ENCODE measurements at regions not wholly inside any gene's neighbourhood (a gene's known extent, or its start where the extent isn't known, plus 50 kb on each side); places are given as distances from the start of the nearest gene placed in this dataset.
"Not testable (repeated sequence)": the region's sequence is repeated elsewhere in the genome, so short reads cannot be mapped to it uniquely, and the experiment has no call there.

GRCh38 chr9:41839786-41840185, 289.4 kb downstream of the CNTNAP3B start:
- not testable (repeated sequence) for DNase-seq

DNA sequence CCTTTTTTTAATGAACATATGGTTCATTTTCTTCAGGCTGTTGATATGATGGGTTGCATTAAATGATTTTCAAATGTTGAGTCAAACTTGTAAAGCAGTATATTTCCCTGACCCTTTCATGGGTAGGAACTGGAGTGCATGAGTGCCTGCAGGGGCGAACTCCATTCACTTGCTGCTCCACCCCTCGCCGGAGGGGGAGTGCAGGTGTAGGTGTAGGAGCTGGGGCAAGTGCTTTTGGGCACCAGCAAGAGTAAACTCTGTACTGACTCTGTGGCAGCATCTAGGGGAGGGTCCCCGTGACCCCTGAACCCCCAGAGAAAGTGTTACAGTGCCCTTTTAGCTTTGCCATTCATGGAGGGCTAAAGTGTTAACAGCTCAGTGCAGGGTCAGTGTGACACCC, 290.3 kb downstream of the CNTNAP3B start:
- DNase-seq = not testable (repeated sequence)

DNA sequence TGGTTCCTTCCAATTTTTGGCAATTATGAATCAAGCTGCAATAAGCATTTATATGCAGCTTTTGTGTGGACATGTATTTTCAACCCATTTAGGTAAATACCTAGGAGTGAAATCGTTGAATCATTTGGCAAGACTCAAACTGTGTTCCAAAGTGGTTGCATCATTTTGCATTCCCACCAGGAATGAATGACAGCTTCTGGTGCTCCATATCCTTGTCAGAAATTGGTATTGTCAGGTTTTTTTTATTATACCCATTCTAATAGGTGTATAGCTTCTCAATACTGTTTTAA, 290.7 kb downstream of the CNTNAP3B start:
- DNase-seq = not testable (repeated sequence)

GRCh38 chr9:41837684-41838561, 291.3 kb downstream of the CNTNAP3B start:
- not testable (repeated sequence) for DNase-seq

GRCh38 chr9:41833108-41833507, 296.1 kb downstream of the CNTNAP3B start:
- not testable (repeated sequence) for DNase-seq

DNA sequence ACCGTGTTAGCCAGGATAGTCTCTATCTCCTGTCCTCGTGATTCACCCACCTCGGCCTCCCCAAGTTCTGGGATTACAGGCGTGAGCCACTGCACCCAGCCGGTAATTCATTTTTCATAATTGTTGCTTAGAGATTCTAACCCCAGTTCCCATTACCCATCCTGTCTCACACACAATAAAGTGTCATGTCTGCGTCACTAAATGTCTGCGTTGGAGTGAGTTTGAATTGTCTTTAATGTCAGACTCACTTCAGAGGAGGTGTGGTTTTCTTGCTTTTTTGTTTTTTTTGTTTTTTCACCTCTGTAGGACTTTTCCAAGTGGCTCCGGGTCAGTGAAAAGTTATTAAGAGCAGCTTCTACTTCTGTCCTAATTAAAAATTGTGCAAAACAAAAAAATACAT, 304.5 kb downstream of the CNTNAP3B start:
- not testable (repeated sequence) for DNase-seq

DNA sequence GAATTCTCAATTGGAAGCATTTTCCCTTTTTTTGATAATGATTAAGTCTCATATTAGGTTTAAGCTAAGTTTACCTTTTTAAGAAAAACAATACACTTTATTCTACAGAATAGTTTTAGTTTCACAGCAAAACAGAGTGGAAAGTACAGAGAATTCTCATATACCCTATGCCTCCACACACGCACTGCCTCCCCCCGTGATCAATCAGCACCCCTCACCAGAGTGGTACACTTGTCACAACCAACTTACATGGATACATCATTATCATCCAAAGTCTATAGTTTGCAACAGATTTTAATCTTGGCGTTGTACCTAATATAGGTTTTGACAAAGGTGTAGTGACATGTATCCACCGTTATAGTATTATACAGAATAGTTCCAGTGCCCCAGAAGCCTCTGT, 326.5 kb downstream of the CNTNAP3B start:
- DNase-seq = not testable (repeated sequence)

DNA sequence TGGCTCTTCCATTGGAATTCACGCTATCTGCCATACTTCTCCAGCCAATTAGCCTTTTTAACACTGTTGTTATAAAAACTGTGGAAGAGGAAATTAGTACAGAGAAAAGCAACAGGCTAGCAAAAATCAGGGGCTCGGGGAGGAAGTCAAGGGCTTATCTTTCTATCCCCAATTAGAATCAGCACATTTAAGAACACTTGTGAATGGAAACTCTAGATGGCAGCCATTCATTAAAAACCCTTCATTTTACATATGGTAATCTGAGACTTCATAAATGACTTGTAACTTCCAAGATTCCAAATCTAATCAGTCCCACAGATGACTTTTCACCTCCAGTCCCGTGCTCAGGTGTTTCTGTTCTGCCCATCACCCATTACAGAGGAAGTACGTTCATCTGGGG, 330.5 kb downstream of the CNTNAP3B start:
- DNase-seq = not testable (repeated sequence)

DNA sequence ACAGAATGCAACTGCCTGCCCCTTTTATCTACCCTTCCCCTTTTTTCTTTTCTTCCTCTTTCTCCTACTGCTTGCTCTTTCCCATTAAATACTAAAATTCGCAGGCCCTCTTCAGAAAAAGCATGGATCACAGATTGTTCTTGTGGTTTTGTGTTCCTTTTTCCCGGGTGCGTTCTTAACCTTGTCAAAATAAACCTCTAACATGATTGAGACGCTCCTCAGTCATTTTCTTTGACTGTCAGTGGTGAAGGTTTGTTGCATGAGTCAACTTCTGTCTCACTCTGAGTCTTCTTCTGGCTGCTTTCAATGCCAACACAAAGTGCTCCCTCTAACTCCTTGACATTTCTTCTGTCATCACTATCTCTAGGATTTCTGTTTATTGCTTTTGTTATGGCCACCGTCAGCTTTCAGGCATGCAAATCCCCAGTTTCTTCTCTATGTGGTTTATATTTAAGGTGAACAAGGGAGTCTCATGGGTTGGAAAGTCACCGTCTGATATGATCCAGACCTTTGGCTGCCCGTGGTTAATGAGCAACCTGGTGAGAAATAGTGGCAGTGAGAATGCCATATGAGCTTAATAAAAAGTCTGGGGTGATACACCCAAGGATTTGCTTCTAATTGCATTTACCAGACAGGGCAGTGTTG, 338.4 kb downstream of the CNTNAP3B start:
- not testable (repeated sequence) for DNase-seq

GRCh38 chr9:41790007-41790406, 339.2 kb downstream of the CNTNAP3B start:
- not testable (repeated sequence) for DNase-seq

DNA sequence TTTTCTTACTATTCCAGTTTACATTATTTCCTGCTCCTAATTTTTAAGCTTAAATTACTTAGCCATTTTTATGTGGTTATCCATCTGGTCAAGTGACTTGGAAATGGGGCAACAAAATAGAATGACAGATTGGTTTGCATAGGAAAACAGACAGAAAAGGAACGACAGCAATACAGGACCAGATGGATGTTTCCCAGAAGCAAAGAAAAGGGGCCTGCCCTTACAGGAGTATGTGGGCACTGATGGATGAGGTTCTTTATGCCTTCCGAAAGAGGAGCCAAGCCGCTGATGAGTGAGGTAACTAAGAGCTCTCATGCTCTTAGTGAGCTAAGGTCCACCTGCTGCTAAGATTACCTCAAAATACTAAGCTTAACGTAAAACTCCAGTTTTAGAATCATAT, 339.8 kb downstream of the CNTNAP3B start:
- DNase-seq = not testable (repeated sequence)

GRCh38 chr9:41787951-41788350, 341.3 kb downstream of the CNTNAP3B start:
- DNase-seq = not testable (repeated sequence)

DNA sequence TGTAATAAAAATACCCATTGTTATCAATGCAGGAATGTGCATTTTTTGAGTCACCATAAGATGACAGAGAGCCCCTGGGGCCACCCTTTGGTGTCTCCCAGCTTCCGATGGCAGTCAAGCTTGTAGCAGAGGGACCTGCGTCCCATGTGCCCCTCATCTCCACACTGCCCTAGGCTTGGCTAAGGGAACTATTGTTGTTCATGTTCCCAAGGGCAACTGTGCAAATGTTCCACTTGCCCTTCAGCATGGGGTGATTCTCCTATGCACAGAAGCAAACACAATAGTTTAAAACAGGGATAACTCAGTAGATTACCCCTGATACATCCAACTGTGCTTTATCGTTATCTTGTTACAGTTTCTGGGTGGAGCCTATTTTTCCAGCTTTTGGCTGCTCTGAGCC, 342.0 kb downstream of the CNTNAP3B start:
- DNase-seq = not testable (repeated sequence)

DNA sequence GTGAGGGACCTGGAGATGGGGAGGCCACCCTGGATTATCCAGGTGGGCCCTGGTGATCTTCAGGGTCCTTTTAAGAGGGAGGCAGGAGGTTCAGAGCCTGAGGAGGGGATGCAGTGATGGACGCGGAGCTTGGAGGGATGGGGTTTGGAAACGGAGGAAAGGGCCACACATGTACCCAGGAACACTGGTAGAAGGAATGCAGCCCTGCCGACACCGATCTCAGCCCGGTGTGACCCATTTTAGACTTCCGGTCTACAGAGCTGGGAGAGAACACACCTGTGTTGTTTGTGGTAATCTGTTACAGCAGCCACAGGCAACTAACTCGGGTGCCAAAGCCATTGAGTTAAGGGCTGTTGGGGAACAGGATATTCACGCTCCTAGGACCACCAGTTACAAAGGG, 345.2 kb downstream of the CNTNAP3B start:
- DNase-seq = not testable (repeated sequence)

DNA sequence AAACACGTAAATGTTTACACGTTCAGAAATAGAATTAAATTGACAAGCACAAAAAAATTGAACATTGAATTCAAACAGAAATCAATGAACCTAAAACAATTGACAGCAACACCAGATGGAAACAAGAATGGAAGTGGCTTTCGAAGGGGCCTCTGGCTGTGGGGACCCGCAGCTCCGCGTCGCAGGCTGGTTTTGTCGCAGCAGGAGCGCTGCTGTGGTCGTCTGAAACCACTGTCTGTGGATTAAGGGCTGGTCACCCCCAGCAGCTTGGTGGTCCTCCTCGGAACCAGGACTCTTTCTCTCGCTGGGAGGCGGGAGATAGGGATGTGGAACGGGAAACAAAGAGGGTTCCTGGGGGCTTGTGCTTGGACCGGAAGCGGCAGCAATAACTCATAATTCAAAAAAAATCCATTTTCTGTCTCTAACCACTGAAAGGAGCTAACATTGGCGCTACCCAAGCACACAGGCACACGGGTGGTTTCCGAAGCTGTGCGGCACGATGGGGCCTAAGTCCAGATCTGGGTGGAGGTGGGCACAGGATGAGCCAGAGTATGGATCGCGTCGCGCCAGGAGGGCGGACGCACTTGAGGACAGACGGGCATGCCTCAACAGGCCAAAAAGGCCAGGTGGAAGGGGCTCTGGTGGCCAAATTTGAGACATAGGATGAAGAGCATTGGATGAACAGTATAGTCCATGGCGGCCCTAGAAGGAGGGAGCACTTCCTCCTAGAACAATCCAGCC, 346.0 kb downstream of the CNTNAP3B start:
- not testable (repeated sequence) for DNase-seq

DNA sequence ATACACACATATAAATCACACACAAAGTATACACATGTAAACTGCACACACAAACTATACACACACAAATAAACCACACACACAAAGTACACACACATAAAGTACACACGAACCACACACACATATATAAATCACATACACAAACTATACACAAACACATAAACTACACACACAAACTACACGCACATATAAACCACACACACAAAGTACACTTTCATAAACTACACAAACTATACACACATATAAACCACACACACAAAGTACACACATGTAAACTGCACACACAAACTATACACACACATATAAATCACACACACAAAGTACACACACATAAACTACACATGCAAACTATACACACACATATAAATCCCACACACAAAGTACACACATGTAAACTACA, 347.3 kb downstream of the CNTNAP3B start:
- DNase-seq = not testable (repeated sequence)

DNA sequence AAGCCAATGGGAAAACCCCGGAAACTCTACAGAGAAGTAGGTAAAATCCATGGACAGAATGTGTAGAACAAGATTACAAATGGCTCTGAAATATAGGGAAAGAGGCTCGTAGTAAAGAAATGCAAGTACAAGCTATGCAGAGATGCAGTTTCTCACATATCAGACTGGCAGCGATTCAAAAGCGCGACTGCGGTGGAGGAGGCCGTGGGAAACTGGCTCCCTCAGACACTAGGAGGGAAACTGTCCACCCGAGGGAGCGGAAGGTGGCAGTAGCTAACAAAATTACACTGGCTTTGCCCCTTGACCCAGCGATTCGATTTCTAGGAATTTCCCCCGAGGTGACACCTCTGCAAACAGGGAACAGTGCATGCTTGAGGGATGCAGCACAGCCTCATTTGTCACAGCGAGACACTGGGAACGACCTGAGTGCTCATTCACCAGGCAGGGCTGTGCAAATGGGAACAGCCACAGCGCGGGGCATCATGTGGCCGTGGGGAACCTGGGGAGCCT, 349.3 kb downstream of the CNTNAP3B start:
- not testable (repeated sequence) for DNase-seq

GRCh38 chr9:41779192-41779591, 350.0 kb downstream of the CNTNAP3B start:
- not testable (repeated sequence) for DNase-seq

DNA sequence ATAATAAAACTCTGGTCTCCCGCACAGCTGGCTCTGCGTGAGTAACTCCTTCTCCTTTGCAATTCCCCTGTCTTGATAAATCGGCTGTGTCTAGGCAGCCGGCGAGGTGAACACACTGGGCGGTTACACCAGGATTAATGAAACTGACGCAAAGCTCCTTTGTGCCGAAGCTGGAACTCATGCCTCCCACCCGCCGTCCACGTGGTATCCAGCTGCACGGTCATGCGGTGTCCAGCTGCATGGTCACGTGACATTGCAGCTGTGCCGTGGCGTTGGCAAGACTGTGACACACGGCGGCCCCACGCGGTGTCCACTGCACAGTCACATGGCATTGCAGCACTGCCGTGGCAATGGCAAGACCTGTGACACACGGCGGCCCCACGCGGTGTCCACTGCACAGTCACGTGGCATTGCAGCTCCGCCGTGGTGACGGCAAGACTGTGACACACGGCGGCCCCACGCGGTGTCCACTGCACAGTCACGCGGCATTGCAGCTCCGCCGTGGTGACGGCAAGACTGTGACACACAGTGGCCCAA, 350.6 kb downstream of the CNTNAP3B start:
- not testable (repeated sequence) for DNase-seq

DNA sequence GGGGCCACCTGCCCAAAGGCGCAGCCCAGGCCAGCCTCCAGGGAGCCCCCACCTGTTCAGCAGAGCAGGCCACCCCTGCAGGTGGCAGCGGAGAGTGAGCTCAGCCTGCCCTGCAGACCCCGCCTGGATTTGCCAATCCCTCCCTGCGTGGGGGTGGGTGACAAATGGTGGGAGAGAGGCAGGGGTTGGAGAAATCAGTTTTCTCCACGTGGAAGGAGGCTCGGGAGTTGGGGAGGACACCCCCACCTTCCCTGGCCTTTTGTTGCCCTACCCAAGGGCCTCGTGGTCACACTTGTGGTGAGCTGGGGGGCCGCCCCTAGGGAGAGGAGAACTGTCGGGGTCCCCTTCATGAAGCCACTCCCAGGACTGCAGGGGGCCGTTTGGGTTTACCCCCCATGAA, 351.7 kb downstream of the CNTNAP3B start:
- not testable (repeated sequence) for DNase-seq

DNA sequence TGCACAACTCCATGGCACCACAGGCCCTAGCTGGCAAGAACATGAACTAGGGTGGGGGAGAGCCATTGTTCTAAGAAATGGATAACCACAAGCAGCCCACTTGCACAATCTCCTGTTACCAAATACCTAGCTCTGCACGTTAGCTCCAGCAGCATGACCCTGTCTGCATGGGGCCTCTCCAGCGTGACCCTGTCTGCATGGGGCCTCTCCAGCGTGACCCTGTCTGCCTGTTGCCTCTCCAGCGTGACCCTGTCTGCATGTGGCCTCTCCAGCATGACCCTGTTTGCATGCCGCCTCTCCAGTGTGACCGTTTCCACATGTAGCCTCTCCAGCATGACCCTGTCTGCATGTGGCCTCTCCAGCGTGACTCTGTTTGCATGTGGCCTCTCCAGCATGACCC, 356.7 kb downstream of the CNTNAP3B start:
- DNase-seq = not testable (repeated sequence)

GRCh38 chr9:41771693-41772092, 357.5 kb downstream of the CNTNAP3B start:
- DNase-seq = not testable (repeated sequence)

- DNase-seq = not testable (repeated sequence)
Observed at GRCh38 chr9:41754822-41755221, 374.4 kb downstream of the CNTNAP3B start.
